PC-9 (cell line): ENCODE measurements at regions not wholly inside any gene's neighbourhood (a gene's known extent, or its start where the extent isn't known, plus 50 kb on each side); places are given as distances from the start of the nearest gene placed in this dataset.

Experiments
- EZH2 ChIP-seq: fragments of 200-600 bp; sonication (generic); IDR thresholded peaks from 2 replicates; pipeline ENCODE4 v1.8.0; 2017; ENCODE audit warnings: antibody characterized with exemption, low read depth
- TF ChIP-seq, protein P1 (sequence below): fragments of 200-600 bp; sonication (generic); conservative IDR thresholded peaks from 2 replicates; pipeline ENCODE4 v1.6.1; 2017; ENCODE audit warnings: mixed run types, antibody characterized with exemption, mild to moderate bottlenecking, moderate library complexity

DNA sequence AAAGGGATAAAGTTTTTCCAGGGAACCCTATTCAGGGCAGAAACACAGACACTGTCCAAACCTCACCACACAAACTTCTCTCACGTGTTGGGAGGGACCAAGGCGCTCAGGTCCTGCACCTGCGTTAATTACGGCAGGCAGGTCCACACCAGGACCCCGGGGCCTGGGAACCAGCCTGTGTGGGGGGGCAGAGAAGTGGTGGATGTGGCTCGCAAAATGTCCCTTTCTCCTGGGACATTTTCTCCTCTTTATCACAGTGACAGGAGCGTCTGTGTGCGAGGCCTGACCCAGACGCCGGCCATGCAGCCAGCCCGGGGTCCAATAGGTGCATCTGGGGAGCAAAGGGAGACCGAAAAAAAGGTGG, 73.4 kb upstream of the ZNF722 start:
- TF ChIP-seq, protein P1, sequence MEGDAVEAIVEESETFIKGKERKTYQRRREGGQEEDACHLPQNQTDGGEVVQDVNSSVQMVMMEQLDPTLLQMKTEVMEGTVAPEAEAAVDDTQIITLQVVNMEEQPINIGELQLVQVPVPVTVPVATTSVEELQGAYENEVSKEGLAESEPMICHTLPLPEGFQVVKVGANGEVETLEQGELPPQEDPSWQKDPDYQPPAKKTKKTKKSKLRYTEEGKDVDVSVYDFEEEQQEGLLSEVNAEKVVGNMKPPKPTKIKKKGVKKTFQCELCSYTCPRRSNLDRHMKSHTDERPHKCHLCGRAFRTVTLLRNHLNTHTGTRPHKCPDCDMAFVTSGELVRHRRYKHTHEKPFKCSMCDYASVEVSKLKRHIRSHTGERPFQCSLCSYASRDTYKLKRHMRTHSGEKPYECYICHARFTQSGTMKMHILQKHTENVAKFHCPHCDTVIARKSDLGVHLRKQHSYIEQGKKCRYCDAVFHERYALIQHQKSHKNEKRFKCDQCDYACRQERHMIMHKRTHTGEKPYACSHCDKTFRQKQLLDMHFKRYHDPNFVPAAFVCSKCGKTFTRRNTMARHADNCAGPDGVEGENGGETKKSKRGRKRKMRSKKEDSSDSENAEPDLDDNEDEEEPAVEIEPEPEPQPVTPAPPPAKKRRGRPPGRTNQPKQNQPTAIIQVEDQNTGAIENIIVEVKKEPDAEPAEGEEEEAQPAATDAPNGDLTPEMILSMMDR: no peak
- TF ChIP-seq EZH2: no peak
